DMS53 treated with DMSO at 0.1 percent for 48 hours (cell line): ENCODE measurements at regions not wholly inside any gene's neighbourhood (a gene's known extent, or its start where the extent isn't known, plus 50 kb on each side); places are given as distances from the start of the nearest gene placed in this dataset.

ENCODE experiments used
- DNase-seq: peaks from one replicate; lab custom pipeline; 2025; ENCODE audit not compliant: unreplicated experiment; lab: John Stamatoyannopoulos, UW

- no peak for DNase-seq
Measured at GRCh38 chr22:19621373-19622060, 92.8 kb upstream of the SEPTIN5 start.

DNA sequence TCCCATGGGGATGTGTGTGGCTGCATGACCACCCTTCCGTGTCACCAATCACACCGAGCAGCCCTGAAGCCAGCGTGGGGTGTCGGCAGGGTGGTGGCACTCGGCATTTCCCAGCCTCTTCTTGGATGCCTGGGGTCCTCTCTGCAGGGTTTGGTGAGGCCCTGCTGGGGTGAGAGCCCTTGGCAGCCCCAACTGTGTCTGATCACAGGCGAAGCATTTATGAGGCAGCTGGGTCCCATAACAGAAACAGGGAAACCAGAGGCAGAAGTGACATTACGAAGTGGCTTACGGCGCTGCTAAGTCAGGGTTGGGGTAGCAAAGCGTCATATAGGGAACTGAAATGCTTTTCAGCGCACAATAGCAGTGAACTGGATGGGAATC is 92.3 kb upstream of the SEPTIN5 start:
- no peak for DNase-seq

GRCh38 chr22:19625331-19626041 is 88.8 kb upstream of the SEPTIN5 start:
- no peak for DNase-seq

DNA sequence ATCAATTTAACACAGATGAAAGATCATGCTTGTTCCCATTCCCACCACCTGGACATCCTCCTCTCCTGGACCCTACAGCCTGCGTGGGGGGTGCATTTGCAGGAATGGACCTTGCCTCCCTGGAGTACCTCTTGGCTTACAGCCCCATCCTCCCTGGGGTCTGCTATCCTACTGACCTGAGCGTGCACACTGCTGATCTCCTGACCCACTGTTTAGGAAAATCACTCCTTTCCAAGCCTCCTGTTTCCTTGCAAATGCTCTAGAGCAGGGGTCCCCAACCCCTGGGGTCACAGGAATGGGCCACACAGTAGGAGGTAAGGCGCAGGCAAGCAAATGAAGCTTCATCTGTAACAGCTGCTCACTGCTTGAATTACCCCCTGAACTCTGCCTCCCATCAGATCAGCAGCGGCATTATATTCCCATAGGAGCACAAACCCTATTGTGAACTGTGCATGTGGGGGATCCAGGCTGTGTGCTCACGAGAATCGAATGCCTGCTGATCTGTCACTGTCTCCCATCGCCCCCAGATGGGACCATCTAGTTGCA is 88.2 kb upstream of the SEPTIN5 start:
- DNase-seq: no peak

GRCh38 chr22:19626666-19627065 is 87.6 kb upstream of the SEPTIN5 start:
- no peak for DNase-seq

GRCh38 chr22:19628038-19628776 is 86.1 kb upstream of the SEPTIN5 start:
- DNase-seq: no peak

DNA sequence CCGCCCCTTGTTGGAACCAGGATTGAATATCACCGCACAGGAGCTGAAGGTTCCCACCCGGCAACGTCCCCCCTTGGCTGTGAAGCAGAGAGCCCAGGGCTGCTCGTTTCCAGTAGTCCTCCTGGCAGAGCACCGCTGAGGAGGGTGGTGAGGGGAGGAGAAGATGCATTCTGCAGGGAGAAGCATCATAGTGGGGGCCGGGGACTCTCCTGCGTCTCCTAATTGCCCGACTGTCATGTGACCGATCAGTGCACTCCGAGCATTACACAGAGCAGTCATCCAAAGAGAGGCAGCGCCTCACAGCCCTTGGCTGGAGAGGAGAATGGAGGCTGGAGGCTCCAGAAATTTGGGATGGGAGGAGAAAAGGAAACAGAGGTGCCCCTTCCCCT is 85.0 kb upstream of the SEPTIN5 start:
- no peak for DNase-seq

- peak; percentile 6 for DNase-seq
Measured at GRCh38 chr22:19629720-19630419, 84.4 kb upstream of the SEPTIN5 start.

DNA sequence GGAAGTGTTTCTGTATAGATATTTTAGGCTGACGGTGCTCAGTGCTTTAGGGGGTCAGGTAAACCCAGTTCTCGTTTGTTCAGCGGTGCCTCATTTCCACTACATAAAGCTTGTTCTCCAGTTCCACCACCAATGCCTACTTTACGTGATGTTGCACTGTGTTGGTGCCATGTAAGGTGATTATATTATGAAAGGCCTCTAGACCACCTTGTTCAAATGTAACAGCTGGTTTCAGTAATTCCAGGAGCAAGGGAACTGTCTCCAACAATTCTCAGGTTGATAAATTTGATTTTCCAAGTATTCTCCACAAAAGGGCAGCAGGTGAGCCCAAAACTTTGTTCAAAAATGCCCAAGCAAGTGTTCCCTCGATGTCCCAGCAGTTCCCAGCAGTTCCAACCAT is 83.7 kb upstream of the SEPTIN5 start:
- no peak for DNase-seq

- no peak for DNase-seq
Measured at GRCh38 chr22:19631899-19632667, 82.2 kb upstream of the SEPTIN5 start.

DNA sequence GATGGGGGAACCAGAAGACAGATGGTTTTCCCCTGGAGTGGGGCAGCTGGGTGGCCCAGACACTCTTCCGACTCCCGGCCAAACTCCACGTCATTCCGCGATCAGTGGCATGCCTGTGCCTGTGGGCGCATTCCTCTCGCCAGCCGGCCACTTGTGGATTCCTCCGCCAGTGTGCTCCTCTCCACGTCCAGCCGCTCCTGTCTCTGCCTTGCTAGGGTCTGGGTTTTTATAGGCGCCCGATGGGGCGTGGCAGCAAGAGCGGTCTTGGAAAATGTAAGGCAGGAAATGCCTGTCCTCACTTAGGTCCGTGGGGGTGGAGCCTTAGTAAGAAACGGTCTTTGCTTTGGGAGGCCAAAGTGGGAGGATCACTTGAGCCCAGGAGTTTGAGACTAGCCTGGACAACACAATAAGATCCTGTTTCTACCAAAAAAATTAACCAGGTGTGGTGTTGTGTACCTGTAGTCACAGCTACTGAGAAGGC is 81.6 kb upstream of the SEPTIN5 start:
- DNase-seq: no peak

DNA sequence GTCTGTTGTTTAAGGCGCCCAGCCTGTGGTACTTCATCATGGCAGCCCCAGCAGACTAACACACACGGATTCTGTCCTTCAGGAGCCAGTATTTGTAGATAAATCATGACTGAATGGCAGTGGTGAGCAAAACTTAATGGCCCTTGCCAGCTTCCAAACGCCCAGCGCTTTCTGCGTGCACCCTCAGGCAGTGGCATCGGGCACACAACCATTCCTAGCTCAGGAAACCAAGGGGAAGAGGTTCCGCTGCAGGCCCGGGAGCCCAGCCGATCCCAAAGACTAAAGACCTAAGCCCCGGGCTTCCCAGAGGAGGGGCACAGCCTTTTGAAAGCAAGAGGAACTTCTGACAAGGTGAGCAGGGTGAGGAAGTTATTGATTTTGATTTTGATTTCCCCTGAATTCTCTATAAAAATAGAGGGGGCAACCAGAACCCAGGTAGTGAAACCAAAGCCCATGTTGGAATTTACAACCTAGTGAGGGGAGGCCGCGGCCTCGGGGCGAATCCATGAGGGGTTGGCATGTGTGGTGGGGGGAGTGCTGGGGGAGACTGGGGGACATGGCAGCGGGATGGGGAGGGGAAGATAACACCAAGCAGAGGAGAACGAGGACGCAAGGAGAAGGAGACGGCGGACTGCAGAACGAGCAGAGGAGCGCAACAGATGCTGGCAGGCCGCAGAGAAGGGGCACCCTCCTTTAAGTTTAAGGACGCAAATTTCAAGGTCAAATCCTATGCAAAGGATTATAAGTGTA is 79.9 kb upstream of the SEPTIN5 start:
- no peak for DNase-seq

DNA sequence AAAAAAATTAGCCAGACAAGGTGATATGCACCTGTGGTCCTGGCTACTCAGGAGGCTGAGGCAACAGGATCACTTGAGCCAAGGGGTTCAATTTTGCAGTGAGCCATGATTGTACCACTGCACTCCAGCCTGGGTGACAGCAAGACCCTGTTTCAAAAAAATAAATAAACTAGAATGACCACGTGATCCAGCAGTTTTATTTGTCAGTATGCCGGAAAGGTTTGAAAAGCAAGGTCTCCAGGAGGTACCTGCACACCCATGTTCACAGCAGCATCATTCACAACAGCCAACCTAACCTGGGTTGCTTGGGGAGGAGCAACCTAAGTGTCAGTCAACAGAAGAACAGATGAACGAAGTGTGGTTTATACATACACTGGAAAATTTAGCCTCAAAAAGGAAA is 78.7 kb upstream of the SEPTIN5 start:
- DNase-seq: no peak

- no peak for DNase-seq
Measured at GRCh38 chr22:19636696-19637407, 77.5 kb upstream of the SEPTIN5 start.

DNA sequence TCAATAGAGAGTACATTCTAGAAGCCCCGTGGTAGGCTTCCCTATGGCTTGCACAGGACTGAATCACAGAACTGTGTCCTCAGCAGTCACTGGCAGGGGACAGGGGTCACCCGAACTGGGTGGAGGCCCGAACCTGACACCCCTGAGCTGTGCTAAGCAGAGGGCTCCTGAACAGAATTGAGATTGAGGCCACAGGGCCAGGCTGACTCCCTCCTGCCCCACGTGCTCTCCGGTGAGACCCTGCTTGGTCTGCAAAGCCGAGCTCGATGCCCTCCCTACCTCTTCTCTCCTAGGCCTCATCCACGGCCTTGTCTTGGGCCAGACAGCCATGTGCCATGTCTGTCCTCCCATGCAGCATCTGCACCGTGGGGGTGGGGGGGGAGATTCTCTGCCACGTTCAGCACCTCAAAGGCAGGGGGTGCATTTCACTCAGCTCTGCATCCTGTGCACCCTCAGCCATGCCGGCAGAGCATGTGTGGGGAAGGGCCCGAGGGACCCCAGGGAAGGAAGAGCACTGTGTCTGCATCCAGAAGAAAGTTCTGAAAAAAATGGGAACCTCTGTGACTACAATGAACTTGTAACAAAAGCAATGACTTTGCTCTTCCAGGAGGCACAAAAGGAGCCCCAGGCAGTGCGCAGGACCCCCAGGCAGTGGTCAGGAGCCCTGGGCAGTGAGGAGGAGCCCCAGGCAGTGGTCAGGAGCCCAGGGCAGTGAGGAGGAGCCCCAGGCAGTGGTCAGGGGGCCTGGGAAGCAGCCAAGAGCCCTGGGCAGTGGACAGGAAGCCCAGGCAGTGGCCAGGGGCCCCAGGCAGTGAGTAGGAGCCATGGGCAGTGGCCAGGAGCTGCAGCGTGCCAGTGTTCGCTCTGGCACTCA is 76.7 kb upstream of the SEPTIN5 start:
- DNase-seq: no peak

DNA sequence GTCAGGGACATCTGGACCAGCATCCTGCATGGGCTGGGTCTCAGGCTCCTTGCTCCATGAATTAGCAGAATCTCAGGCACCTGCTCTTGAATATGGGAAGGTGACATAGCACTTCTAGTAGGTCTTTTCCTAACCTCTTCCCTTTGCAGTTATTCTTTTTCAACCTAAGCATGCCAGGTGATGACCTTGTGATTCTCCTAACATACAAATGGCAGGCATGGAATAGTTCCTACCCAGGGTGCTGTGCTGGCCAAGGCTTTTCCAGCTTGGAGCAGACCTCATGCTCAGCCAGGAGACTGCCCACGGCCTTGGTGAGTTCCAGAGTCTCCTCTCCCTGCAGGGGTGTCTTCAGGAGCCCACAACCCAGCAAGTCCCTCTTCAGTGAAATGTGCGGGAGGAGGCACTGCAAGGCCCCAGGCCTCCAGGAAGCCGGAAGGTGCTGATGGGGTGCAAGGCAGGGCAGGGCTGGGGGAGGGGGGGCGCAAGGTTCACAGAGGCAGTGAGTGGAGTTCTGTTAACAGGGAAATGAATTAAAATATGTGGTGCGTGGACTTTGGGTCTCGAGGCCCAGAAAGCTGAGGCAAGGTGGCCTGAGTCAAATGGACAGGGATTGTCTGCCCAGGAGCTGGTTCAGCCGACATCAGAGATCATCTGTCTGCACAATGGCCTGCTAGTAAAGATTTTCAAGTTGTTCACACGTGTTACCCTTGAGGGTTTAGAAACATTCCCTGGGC is 75.9 kb upstream of the SEPTIN5 start:
- no peak for DNase-seq

DNA sequence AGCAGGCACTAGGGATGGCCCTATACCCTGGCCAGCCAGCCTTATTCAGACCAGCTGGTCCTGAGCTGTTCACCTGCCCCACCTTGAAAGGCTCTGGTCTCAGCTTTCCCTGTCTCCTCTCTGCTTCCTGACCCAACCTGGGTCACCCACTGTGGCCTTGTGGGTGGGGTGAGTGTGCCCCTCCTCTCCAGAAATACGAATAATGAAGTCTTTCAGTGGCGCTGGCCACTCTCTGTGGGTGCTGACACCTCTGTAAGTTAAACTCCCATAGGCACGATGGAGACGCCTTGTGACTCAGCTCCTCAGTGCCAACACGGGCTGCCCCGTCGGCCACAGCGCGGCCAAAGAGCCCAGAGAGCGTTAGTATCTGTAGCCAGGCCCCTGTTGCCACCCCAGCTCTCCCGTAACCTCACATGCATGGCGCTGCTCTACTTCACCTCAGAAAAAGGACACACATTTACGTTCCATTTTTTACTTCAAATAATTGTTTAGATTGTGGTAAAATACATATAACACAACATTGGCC is 74.6 kb upstream of the SEPTIN5 start:
- DNase-seq: no peak
